Urothelium cell line (cell line): ENCODE measurements at regions not wholly inside any gene's neighbourhood (a gene's known extent, or its start where the extent isn't known, plus 50 kb on each side); places are given as distances from the start of the nearest gene placed in this dataset.

Experiments
- DNase-seq: peaks from one replicate; pipeline ENCODE4 v3.0.0; 2011; ENCODE audit warnings: low spot score, mixed read lengths
- FAIRE-seq: peaks from 2 replicates; lab custom pipeline; 2011; peaks lifted over from hg19 to GRCh38; lab: Jason Lieb, UNC

DNA sequence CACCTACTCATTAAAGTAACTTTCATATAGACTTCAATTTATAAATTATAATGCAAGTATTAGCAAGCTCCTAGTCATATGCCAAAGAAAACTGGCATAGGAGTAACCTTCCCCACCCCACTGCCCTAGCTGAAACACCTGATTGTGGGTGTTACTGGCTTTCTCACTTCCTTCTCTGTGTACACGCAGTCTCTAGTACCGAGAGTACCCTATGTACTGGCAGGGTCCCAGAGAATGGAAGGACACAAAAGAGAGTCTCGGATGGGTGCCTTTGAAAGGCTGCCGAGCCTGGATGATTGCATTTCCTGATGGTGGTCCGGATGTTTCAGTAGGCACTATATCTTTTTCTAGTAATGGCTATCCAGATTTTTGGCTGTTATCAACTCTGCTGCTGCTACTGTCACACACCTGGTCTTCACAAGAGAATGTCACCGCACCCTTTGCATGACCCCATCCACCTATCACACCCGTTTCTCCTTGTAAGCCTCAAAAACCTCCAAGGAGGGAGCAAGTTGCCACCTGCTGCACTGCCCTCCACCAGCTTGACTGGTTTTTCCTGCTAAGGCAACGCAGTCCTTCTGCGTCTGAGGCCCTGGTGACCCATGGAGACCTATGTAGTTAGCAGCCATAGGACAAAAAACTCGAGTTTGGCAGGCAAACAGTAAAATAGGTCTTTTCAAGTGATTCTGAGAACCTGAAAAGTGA, 53.8 kb upstream of the CLINT1 start:
- DNase-seq = no peak
- no peak for FAIRE-seq

GRCh38 chr5:157911568-157911967, 52.6 kb upstream of the CLINT1 start:
- FAIRE-seq (no peak), DNase-seq (no peak)
